Smooth muscle cell (in vitro differentiated cells): ENCODE measurements at regions not wholly inside any gene's neighbourhood (a gene's known extent, or its start where the extent isn't known, plus 50 kb on each side); places are given as distances from the start of the nearest gene placed in this dataset.

Experiments
- DNase-seq: peaks from one replicate; lab custom pipeline; 2025; ENCODE audit not compliant: unreplicated experiment; lab: John Stamatoyannopoulos, UW
- H2AFZ ChIP-seq: fragments of 200-600 bp; sonication (generic); 2 replicates; pipeline ENCODE4 v1.6.0; 2016; ENCODE audit warnings: antibody characterized with exemption, low read depth, mild to moderate bottlenecking
- H3F3A ChIP-seq: fragments of 200-600 bp; sonication (generic); 2 replicates; pipeline ENCODE4 v1.6.0; 2017; ENCODE audit warnings: antibody characterized with exemption, low read depth
- H3K27ac ChIP-seq: fragments of 200-600 bp; sonication (generic); 2 replicates; pipeline ENCODE4 v1.5.1; 2016; ENCODE audit warnings: low read depth, mild to moderate bottlenecking
- H3K27me3 ChIP-seq: fragments of 200-600 bp; sonication (generic); 2 replicates; pipeline ENCODE4 v1.6.1; 2016; ENCODE audit warnings: low read depth, mild to moderate bottlenecking
- H3K36me3 ChIP-seq: fragments of 200-600 bp; sonication (generic); 2 replicates; pipeline ENCODE4 v1.5.1; 2016; ENCODE audit warnings: low read depth
- H3K4me1 ChIP-seq: fragments of 200-600 bp; sonication (generic); 2 replicates; pipeline ENCODE4 v1.5.1; 2016; ENCODE audit warnings: low read depth
- H3K4me2 ChIP-seq: fragments of 200-600 bp; sonication (generic); 2 replicates; pipeline ENCODE4 v1.6.0; 2016; ENCODE audit warnings: mild to moderate bottlenecking
- H3K4me3 ChIP-seq: fragments of 200-600 bp; sonication (generic); 2 replicates; pipeline ENCODE4 v1.5.1; 2016; ENCODE audit warnings: mild to moderate bottlenecking
- H3K79me2 ChIP-seq: fragments of 200-600 bp; sonication (generic); 2 replicates; pipeline ENCODE4 v1.6.0; 2016; ENCODE audit warnings: low read depth, mild to moderate bottlenecking
- H3K9ac ChIP-seq: fragments of 200-600 bp; sonication (generic); 2 replicates; pipeline ENCODE4 v1.6.0; 2016; ENCODE audit warnings: low read depth
- H3K9me3 ChIP-seq: fragments of 200-600 bp; sonication (generic); replicated peaks from 2 replicates; pipeline ENCODE4 v1.5.1; 2016; ENCODE audit warnings: low read depth
- H4K20me1 ChIP-seq: fragments of 200-600 bp; sonication (generic); 2 replicates; pipeline ENCODE4 v1.6.0; 2016; ENCODE audit warnings: low read depth
- CTCF ChIP-seq: fragments of 200-600 bp; sonication (generic); IDR thresholded peaks from 2 replicates; pipeline ENCODE4 v1.5.1; 2017; ENCODE audit warnings: borderline replicate concordance, mild to moderate bottlenecking, antibody characterized with exemption; ENCODE audit not compliant: insufficient read depth, poor library complexity, severe bottlenecking
- WGBS: methylation state at CpG from one replicate; pipeline ENCODE4 v1.1.7; 2016; ENCODE audit warnings: low lambda C conversion rate; 5-methylcytosine and 5-hydroxymethylcytosine counted together

DNA sequence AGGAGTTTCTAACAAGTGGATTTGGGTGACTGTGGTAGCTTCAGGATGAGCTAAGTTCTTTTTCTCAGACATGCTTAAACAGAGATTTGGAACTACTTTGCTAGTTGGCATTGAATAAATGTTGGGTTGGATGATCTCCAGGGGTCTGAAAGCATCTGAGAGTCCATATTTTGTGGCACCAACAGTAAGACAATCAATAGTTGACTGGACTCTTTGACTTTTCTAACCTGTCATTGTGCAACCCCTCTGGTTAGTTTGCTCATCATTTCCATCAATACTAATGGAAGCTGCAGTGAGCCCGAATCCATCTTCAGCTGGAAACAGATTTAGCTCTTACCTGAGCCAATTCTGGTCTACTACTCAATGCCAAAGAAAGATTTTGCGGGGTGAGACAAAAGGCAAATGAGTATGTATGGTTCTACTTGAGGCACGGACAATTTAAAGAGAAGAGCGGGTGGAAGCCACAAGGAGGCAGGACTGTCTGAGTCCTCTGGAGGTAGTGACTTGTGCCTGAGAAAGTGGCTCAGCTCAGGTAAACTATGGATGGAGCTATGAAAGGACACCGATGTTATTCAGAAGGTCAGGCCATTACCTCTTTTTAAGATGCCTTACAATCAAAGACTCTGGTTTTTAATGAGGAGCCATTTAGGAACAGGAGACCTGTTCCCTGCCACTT is 118.7 kb downstream of the MID1IP1 start:
- Histone ChIP-seq H3F3A (no peaks in the 10 kb centered on the region), H3K36me3 (no peaks in the 10 kb centered on the region), H3K4me1 (no peaks in the 10 kb centered on the region), H3K79me2 (no peaks in the 10 kb centered on the region), H4K20me1 (no peaks in the 10 kb centered on the region), H3K9ac (no peak overlapping the region), H3K9me3 (no peaks in the 10 kb centered on the region), H2AFZ (no peak overlapping the region), H3K27me3 (no peaks in the 10 kb centered on the region), H3K4me3 (no peak overlapping the region), H3K27ac (no peak overlapping the region), H3K4me2 (no peak overlapping the region)
- no peak for DNase-seq
- no peak for TF ChIP-seq CTCF
- 81% methylated on average over 5 of the region's 5 CpGs for WGBS

- H2AFZ ChIP-seq, result no peak overlapping the region
- H3K9ac ChIP-seq, result no peak overlapping the region
- H3K4me3 ChIP-seq, result no peak overlapping the region
- no peaks in the 10 kb centered on the region for H3K36me3 ChIP-seq
- H3K79me2 ChIP-seq, result no peaks in the 10 kb centered on the region
- 75% methylated on average over 3 of the region's 3 CpGs for WGBS
- H4K20me1 ChIP-seq, result no peaks in the 10 kb centered on the region
- no peak for DNase-seq
- H3K4me1 ChIP-seq, result no peaks in the 10 kb centered on the region
- TF ChIP-seq CTCF, result no peak
- H3F3A ChIP-seq, result no peaks in the 10 kb centered on the region
- H3K27ac ChIP-seq, result no peak overlapping the region
- no peaks in the 10 kb centered on the region for H3K27me3 ChIP-seq
- no peaks in the 10 kb centered on the region for H3K9me3 ChIP-seq
- H3K4me2 ChIP-seq, result no peak overlapping the region
These were observed 122.3 kb downstream of the MID1IP1 start for GRCh38 chrX:38923451-38923969.

- no peak for DNase-seq
- H3F3A ChIP-seq, result no peaks in the 10 kb centered on the region
- WGBS, result 57% methylated on average over 3 of the region's 3 CpGs
These were observed 126.3 kb downstream of the MID1IP1 start for GRCh38 chrX:38927592-38927991.

More at GRCh38 chrX:38927592-38927991, 126.3 kb downstream of the MID1IP1 start:
- Histone ChIP-seq H3K36me3 (no peaks in the 10 kb centered on the region), H3K27ac (no peak overlapping the region), H3K4me2 (no peak overlapping the region), H4K20me1 (no peaks in the 10 kb centered on the region), H3K4me3 (no peak overlapping the region), H3K4me1 (no peaks in the 10 kb centered on the region), H3K9ac (no peak overlapping the region), H3K79me2 (no peaks in the 10 kb centered on the region), H3K27me3 (no peaks in the 10 kb centered on the region), H3K9me3 (no peaks in the 10 kb centered on the region), H2AFZ (no peak overlapping the region)
- no peak for TF ChIP-seq CTCF
